HG02852 (cell line): ENCODE measurements at regions not wholly inside any gene's neighbourhood (a gene's known extent, or its start where the extent isn't known, plus 50 kb on each side); places are given as distances from the start of the nearest gene placed in this dataset.

ENCODE experiments used
- ATAC-seq: cut with Tn5 transposase; IDR thresholded peaks from one replicate; pipeline ENCODE4 v1.9.1; 2021; ENCODE audit warnings: mild to moderate bottlenecking, moderate library complexity; ENCODE audit not compliant: unreplicated experiment

DNA sequence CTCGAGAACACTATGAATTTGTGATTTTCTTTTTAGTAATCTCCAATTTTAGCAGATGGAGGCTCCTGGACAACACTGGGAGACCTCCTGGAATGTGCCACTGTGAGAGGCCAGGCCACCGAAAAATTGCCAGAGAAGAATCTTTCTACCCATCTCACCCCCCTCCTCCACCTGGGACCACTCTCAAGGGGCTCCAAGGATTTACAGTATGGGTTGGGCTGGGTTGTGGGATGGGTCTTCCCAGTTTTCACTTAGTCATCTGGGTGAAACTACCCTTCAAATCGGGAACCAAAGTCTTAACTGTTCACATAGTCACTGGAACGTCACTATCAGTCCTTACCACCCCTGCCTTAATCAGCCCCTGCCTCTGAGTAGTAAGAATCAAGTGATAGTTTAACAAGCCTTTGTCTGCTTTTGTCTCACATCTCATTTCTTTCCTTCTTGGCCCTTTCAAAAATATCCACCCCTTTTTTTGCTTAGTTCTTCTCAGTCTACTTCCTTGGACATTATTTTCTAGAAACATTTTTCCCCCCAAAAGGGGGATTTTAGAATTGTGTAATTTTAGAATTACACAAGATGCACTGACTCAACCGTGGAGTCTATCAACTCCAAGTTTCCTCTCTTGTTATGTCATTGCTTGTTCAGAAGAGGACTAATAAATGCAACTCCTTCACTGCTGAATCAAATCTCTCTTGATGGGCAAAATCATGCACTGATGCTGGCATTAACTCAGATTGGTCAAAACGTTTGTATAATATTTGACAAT is 148.2 kb upstream of the MOCS1 start:
- no peak for ATAC-seq

DNA sequence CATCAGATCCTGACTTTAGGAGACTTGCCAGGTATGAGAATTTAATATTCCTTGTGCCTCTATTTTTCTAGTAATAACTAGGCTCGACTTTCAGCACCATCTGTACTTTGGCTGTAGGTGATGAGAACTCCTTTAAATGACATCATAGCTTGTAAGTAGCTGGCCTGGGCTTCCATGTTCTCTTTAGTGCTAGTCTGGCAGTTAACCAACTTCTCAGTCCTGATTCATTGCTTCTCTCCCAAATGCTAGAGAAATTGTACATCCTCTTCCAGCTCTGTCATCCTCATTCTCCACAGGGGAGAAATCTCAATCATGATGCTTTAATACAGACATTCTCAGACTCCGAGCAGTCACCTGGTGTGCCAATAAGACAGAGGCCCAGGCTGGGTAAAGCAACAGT is 143.5 kb upstream of the MOCS1 start:
- ATAC-seq = no peak

DNA sequence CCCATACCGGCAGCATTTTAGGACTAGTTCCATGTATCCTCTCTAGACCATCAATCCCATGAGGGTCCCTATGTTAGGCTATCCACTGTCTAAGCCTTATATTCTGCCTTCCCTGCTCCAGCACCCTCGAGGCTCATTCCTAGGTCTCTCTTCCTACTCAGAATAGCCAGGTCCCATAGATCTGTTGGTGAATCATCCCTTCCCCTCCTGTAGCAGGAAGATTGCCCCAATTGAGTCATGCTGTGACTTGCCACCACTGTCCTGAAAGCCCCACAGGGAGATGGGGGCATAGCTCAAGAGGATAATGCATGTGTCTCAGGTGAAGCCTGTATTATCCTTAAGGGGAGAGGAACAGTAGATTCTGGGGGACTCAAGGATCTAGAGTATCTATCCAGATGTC is 143.1 kb upstream of the MOCS1 start:
- no peak for ATAC-seq

DNA sequence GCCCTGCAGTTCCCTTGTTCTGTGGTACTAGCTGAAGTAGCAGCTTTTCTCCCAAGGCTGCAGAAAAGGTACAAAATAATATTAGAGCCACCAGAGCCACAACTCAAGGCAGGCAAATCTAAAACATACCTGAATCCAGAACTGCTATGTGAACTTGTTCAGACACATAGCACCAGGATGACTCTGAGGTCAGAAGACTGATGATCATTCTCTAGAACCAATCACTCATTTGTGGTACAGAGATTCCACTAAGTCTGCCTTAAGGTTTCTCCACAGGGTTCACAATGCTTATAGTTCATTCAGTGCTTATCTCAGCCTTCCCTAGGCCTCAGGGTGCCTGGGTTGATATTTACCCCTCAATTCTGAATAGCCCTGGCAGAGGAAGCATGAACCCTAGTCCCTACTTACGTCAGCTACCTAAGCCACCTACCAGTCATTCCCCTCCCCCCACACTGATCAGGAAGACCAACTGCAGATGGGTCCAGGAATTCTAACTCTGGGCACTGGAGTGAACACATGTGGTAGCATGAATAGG is 140.9 kb upstream of the MOCS1 start:
- no peak for ATAC-seq

DNA sequence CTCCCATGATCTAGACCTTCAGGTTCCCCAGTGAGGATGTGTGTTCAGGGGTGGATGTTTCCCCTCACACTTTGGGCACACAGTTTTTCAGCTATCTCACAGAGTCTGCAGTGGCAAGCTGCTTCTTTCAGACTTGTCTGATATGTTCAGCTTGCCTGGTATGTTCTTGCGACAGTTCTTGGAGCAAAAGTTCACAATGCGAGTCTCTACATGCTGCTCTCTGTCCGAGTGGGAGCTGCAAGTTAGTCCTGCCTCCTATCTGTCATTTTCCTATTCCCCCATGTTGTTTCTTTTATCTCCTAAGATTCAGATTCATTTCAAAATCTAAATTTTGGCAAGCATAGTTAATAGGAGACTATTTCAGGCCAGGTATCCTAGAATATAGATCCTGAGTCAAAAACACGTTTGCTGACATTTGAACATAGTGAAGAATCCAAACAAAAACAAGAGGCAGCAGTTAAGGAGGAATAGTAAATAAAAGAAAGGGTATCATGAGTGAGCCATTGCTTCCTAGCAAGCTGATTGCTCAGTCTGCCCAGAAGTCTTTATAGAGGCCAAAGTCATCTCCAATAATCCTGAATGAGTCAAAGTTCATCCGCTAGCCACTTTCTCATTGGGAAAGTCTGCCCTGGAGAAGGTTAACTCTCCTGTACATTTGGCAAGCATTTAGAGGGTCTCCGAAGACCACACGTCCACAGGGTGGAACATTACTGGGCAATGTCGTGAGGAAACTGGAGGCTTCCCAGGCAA is 140.2 kb upstream of the MOCS1 start:
- no peak for ATAC-seq

DNA sequence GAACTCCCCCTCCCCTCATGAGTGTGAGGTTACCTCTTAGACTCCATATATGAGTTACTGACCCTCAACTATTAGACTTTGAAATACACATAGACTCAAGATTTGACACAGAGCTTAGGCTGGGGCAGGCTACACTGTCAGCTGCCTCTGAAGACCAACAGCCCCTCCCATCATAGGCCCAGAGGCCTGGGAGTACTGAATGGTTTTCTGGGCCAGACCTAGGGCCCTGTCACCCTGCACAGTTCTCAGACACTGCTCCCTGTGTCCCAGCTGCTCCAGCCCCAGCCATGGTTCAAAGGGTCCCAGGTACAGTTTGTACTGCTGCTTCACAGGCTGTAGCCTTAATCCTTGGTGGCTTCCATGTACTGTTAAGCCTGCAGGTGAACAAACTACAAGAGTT is 132.1 kb upstream of the MOCS1 start:
- no peak for ATAC-seq

DNA sequence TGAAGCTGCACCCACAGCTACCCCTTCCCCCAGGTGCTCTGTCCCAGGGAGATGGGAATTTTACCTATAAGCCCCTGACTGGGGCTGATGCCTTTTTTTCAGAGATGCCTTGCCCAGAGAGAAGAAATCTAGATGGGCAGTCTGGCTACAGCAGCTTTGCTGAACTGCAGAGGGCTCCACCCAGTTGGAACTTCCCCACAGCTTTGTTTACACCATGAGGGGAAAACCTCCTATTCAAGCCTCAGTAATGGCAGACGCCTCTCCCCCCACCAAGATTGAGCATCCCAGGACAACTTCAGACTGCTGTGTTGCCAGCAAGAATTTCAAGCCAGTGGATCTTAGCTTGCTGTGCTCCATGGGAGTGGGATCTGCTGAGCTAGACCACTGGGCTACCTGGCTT is 122.6 kb upstream of the MOCS1 start:
- ATAC-seq = no peak

DNA sequence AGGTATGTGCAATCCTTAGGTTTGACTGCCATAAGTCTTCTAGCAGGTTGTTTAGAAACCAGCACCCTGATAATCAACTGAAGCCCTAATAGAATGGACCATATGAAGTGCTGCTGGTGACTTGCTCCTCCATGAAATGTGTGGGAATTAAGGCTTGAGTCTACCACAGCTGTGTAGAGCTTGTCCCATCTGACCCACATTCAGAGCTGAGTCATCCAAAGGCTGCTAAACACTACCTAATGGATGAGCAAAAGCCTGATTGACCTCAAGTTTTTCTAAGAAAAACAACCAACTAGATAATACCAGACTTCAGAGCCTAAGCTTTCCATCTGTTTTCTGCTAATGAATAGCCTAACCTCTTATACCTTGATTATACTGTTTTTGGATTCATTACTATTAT is 120.3 kb upstream of the MOCS1 start:
- no peak for ATAC-seq

DNA sequence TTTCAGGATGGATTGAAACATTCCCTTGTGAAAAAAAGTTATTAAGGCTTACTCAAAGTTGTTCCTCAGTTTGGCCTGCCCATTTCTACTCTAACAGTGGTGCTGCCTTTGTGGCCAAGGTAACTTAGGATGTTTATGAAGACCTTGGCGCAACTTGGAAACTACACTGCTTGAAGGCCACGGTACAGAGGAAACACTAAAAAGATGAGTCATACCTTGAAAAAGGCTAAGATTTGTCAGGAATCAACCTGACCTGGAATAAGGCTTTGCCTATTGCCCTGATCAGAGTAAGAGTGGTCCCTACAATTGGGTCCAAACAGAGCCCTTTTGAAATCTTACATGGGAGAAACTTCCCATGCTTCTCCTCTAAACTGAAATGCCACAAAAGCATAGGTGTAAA is 119.9 kb upstream of the MOCS1 start:
- ATAC-seq = no peak

DNA sequence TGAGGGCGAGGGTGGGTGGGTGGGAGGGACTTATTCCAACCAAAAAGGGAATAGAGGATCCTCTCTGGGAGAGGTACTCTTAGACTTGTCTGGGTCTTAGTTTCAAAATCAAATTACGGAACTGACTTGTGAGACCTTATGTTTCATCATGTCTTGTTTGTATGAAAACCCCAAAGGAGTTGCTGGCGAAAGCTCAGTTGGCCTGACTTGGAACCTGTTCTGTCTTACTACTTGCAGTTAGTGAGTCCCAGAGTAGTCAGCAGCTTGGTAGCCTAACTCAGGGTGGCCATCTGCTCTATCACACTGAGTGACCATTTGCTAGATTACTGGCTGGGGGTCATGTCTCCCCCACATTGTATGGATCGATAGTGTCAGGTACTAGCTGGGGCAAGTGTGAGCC is 114.9 kb upstream of the MOCS1 start:
- ATAC-seq = no peak

DNA sequence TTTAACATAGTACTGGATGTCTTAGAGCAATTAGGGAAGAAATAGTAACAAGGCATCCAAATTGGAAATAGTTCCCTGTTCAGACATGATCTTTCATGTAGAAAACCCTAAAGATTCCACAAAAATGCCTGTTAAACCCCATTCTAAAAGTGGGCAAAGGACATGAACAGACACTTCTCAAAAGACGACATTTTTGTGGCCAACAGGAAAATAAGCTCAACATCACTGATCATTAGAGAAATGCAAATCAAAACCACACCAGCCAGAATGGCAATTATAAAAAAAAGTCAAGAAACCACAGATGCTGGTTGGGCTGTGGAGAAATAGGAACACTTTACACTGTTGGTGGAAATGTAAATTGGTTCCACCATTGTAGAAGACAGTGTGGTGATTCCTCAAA is 109.9 kb upstream of the MOCS1 start:
- ATAC-seq = no peak

DNA sequence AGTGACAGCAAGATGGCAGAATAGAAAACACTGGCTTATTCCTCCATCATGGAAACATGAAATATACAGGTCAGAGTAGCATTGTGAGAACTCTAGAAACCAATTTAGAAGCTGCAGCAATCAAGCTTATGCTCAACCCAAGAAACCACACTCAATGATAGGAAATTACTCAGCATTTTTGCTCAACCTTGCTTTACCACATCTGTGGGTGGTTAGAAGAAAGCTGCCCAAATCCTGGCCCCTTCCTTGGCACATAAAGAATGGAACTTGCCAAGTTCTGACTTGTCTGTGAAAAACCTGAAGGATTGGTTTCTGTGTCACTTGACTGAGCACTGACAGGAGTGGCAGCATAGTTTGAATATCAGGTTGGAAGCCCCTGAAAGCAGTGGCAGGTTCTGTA is 108.0 kb upstream of the MOCS1 start:
- no peak for ATAC-seq

DNA sequence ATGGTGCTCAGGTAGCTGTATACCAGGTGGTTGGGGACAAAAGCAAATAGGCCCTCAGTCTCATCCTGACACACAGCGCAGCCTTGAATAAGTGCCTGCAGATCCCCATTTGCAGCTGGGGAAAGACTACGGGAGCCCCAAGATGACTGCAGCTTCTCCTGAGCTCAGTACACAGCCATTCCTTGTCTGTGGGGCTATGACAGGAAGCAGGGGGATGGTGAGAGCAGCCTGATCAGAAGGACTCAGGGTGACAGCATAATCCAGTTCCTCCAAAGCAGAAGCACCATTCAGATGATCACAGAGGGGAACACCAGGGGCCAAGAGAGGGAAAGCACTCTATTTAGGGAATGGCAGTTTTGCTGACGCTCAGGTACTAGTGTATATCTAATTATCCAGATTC is 104.8 kb upstream of the MOCS1 start:
- no peak for ATAC-seq

DNA sequence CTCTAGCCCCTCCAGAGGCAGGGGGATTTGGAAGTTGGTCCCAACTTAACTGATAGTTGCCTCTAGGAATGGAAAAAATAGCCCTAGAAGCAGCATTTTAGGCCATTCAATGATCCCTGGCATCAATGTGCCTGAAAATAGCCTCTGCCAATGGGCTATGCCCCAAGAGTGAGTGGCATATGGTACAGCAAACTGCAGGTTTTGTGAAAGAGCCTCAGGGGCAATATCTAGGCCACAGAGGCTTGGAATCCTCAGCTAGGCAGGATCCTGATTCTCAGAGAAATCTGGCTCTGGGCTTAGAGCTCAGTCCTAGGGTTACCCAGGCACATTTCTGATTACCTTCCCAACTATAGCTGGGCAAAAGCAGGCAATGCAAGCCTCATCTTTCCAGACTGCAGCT is 104.4 kb upstream of the MOCS1 start:
- no peak for ATAC-seq

DNA sequence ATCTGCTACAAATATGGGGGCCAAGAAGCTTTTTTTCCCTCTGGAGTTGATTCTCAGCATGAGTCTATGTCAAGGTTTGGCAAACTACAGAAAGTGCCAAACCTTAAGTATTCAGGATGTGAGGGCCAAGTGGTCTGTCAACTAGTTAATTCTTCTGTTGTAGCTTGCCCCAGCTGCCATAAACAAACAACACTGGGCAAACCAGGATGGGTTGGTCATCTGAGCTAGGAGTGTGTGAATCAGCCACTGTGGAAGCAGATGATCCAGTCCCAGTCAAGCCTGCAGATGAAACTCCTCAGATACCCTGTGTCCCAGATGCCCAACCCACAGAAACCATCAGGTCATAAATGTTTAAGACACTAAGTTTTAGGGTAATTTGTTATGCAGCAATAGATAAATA is 103.0 kb upstream of the MOCS1 start:
- no peak for ATAC-seq

DNA sequence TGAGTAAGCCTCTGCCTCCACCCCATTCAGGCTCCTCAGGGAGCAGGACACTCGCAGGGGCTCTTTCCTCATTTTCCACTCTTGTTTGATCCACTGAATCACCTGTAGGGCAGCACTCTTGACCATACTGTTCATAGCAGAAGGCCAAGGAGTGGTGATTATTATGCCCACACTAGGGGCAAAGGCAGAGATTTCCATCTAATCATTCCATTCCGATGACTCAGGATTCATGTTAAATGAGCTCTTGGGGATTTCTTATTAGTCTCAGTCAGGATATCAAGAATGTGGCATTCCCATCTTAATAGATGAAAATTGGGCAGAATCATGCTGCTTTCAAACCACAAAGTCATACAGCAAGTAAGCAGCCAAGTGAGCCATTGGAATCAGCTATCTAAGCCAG is 101.9 kb upstream of the MOCS1 start:
- no peak for ATAC-seq

DNA sequence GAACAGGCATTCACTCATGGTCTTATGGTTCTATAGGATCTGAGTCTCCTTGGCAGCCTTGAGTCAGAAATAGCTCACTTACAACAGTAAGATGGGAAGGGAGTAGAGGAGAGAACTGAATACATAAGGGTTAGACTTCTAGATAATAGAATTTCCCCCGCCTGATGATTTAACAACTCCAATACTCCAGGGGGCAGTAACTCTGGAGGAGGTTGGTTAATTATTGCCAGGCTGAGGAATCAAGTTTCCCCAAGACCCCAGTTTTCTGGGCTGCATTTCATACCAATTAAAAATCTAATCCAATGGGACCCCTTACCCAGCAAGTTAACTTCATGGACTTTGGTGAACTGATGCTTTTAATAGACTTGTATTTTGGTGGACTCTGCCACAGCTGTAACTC is 94.2 kb upstream of the MOCS1 start:
- no peak for ATAC-seq

DNA sequence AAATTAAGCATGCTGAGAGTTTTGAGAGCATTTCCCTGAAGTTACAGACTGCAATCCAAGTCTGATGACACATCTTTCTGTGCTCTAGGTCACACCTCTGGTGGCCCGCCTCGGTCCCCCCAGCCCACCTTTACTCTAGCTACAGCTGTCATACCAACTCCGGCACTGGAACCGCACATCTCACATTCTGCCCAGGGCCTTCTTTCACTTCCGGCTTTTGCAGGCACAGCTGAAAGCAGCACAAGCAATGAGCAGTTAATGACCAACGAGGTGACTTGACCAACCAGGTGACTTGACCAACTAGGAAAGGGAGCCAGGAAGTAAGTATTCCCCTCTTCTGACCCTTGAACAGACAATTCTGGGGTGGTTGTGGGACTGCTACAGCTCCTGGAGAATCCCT is 88.6 kb upstream of the MOCS1 start:
- no peak for ATAC-seq

DNA sequence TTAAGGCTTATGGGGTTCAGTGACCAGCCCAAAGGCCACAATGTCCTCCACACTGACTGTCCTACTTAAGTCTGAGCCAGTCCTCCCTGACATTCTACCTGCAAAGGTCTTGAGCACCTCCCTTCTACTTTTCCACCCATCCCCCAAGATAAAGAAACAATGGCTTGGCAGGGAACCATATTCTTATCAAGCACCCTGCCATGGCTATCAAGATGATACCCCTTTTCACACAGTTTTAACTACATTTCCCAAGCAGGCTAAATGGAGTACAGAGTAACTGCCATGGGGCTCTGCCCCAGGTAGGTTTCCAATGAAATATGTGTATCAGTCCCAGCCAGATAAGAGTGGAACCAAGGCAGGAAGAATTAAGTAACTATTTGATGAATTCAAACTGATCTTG is 85.9 kb upstream of the MOCS1 start:
- ATAC-seq = no peak

DNA sequence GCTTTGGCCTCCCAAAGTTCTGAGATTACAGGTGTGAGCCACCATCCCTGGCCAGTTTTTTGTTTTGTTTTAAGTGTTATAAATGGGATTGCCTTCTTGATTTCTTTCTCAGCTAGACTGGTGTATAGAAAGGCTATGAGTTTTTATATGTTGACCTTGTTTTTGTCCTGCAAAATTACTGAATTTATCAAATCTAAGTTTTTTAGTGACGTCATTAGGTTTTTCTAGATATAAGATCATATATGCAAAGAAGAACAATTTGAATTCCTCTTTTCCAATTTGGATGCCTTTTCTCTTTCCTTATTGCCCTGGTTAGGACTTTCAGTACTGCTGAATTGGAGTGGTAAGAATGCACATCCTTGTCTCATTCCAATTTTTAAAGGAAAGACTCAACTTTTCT is 81.3 kb upstream of the MOCS1 start:
- no peak for ATAC-seq

DNA sequence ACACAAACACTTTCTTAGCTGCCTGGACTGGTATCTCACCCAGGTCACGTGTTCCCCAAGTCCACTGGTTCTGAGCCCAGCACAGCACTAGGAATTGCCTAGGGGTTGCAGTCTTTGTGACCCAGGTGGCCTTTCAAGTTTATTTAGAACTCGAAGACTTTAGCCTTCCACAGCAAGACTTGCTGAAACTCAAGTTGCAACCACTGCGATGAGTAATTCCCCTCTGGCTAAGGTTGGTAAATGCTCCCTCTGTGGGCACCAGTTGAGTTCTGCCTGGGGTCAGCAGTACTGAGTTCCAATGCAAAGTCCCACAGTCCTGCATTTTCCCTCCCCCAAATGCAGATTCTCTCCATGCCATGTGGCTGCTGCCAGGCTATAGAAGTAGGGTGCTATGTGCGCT is 77.6 kb upstream of the MOCS1 start:
- ATAC-seq = no peak

DNA sequence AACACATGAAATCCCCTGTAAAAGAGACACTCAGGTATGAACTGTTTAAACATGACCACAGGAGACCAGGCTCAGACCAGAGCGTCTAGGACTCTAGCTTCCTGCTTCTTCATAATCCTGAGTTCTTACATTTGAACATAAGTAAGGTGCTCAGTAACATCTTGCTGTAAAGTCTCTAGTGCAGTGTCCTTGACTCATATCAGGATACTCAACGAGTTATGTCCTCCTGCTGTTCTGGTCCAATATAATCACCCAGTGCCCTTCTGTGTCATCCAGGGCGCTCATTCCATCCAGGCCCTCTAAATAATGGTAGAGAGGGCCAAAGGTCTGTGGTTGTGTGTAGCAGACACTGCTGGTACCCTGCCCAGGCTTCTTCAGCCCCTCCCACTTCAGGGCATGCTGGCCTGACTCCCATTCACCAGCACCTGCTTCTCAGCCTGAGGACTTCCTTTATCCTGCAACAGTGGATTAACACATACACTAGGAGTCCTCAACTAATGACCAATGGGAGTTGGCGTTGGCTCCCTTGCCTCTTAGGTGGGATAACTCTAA is 66.8 kb upstream of the MOCS1 start:
- no peak for ATAC-seq
